VCaP (cell line): ENCODE measurements at regions not wholly inside any gene's neighbourhood (a gene's known extent, or its start where the extent isn't known, plus 50 kb on each side); places are given as distances from the start of the nearest gene placed in this dataset.

Source experiments
- H3K27ac ChIP-seq: fragments of 450-650 bp; 2 replicates; pipeline ENCODE4 v1.5.1; 2017
- TF ChIP-seq, protein P1 (sequence below): fragments of 450-650 bp; conservative IDR thresholded peaks from 2 replicates; pipeline ENCODE4 v1.5.1; 2017; ENCODE audit warnings: mild to moderate bottlenecking, moderate library complexity

DNA sequence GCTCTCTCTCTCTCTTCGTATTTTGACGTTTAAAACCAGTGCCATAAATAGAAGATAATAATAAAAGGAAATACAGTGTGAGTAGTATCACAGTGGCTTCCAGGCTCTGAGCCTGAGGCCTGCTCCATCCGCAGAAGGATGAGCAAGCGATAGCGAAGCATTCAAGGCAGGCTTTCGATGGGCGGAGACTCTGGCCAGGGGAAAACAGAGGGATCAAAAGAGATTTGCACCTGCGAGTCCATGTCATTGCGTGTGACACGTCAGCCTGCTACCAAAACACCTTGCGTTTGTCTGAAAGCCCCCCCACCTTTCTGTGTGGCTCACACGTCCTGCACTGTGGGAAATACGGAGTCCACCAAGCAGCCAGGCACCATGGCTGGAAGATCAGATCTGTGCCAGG lies 377.3 kb upstream of the SULF2 start:
- TF ChIP-seq, protein P1, sequence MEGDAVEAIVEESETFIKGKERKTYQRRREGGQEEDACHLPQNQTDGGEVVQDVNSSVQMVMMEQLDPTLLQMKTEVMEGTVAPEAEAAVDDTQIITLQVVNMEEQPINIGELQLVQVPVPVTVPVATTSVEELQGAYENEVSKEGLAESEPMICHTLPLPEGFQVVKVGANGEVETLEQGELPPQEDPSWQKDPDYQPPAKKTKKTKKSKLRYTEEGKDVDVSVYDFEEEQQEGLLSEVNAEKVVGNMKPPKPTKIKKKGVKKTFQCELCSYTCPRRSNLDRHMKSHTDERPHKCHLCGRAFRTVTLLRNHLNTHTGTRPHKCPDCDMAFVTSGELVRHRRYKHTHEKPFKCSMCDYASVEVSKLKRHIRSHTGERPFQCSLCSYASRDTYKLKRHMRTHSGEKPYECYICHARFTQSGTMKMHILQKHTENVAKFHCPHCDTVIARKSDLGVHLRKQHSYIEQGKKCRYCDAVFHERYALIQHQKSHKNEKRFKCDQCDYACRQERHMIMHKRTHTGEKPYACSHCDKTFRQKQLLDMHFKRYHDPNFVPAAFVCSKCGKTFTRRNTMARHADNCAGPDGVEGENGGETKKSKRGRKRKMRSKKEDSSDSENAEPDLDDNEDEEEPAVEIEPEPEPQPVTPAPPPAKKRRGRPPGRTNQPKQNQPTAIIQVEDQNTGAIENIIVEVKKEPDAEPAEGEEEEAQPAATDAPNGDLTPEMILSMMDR: no peak
- H3K27ac ChIP-seq: no peak overlapping the region

DNA sequence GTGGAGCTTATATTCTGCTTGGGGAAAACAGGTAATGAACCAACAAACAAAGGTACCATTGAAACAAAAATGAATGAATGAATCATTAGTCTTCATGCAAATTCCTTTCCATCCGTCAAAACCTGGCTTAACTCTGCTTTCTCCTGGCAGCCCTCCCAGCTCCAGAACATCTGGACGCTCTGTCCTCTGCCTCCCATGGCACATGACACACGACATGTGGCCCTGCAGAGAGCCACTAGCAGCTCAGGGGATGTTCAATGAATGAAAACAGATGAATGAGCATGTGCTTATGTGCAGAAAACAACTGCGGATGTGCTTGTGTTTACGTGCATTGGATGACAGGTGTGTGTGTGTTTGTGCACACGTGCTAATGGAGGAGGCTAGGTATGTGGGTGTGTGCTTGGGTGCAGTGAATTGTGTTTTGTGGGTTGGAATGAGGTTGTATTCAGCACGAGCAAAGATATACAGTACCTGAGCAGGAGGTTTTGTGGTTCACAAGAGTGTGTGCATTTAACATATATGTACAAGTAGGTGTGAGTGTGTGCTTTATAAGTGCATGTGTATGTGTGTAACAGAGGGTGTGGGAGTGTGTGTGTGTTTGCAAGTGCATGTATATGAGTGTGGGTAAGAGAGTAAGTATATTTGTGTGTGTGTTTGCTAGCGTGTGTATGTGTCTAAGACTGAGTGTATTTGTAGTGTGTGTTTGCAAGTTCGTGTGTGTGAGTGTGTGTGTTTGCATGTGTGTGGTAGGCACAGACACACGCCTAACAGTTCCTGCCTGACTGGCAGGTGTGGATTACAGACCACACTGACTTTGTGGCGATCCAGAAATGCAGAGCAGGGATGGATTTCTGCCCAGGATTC lies 374.1 kb upstream of the SULF2 start:
- TF ChIP-seq, protein P1: no peak
- H3K27ac ChIP-seq: no peak overlapping the region

DNA sequence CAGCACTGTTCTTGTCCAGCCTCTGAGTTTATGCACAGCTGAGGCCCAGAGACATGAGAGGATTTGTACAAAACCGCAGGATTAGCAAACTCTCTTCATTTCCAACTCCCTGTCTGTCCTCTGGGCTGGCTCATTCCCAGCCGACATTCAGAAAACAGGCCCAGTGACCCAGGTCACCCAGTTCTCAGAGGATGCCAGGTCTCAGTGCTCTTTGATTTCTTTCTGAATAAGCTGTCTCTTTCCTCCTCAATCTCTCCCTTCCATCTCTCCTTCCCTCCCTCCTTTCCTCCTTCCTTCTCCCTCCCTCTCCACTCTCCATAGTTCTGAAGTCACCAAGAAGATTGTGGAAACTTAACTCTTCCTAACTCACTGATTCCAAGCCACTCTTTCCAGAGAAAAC lies 372.7 kb upstream of the SULF2 start:
- H3K27ac ChIP-seq: no peak overlapping the region
- TF ChIP-seq, protein P1: no peak

DNA sequence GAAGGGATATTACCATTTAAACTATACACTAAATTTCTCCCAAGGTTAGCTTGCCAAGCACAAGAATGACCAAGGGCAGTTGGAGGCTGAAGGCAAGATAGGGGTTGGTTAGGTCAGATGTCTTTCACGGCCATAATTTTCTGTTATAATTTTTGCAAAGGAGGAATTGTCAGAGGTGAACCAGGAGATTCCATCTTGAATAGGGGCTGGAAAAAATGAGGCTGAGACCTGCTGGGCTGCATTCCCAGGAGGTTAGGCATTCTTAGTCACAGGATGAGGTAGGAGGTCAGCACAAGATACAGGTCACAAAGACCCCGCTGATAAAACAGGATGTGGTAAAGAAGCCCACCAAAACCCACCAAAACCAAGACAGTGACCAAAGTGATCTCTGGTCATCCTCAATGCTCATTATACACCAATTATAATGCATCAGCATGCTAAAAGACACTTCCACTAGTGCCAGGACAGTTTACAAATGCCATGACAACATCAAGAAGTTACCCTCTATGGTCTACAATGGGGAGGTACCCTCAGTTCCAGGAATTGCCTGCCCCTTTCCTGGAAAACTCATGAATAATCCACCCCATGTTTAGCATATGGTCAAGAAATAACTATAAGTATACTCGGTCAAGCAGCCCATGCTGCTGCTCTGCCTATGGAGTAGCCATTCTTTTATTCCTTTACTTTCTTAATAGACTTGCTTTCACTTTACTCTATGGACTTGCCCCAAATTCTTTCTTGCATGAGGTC lies 371.8 kb upstream of the SULF2 start:
- H3K27ac ChIP-seq: no peak overlapping the region
- TF ChIP-seq, protein P1: no peak

DNA sequence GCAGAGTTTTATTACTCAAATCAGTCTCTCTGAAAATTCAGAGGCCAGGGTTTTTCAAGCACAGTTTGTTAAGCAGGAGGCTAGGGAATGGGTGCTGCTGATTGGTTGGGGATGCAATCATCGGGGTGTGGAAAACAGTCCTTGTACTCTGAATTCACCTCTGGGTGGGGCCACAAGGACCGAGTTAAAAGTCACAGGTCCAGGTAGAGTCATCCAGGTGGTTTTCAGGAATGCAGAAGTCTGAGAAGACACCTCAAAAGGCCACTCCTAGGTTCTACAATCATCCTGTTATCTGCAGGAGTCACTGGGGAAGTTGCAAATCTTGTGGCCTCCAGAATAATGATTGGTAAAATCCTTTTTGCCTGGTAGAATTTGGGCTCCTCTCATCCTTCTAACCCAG lies 371.2 kb upstream of the SULF2 start:
- H3K27ac ChIP-seq: no peak overlapping the region
- TF ChIP-seq, protein P1: no peak

DNA sequence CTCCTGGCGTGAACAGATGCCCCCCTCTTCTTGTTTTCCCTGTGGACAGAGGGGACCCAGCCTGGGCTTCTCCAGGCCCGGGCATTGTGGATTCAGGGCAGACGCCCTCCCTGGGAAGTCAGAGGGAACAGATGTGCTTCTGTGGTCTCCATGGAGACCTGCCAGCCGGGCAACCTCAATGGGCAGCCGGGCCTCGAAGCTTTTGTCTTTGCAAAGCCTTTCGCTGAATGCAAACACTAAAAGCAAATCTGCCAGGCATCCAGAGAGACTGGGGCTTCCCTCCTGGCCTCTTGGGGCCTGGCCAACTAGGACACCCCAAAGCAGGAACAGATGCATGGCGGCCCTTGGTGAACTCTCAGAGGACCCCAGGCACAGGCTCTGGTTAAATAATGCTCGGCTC lies 370.0 kb upstream of the SULF2 start:
- H3K27ac ChIP-seq: no peak overlapping the region
- TF ChIP-seq, protein P1: no peak

DNA sequence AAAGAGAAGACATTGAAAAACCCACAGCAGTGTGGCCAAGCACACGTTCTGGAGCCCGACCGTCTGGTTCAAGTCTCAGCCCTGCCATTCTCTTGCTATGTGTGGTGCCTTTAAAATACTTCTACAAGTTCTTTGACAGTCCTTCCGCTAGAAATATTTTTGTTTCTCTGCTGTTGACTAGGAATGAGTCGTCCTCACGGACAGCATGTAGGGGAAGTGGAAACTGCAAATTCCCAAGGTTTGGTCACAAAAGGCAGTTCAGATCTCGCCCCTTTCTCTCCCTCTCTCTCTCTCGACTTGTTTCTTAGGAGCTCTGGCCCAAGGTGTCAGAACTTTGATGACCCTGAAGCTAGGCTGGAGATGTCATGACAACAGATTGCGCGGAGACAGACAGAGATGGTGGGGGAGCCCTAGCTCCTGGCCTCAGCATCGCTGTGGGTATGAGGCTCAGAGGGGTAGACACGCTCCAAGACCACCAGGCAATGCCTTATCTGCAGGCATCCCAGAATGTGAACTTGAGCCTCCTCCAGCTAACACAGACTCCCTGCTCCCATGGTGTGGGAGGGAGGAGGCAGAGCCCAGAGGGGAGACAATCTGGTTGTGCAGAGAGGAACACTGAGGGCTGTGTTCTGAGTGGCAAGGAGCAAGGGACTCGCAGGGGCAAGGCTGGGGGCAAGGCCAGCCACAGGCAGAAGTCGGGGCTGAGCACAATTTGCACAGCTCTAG lies 368.9 kb upstream of the SULF2 start:
- no peak overlapping the region for H3K27ac ChIP-seq
- TF ChIP-seq, protein P1: no peak
